Astrocyte of the cerebellum (primary cell): ENCODE measurements at regions not wholly inside any gene's neighbourhood (a gene's known extent, or its start where the extent isn't known, plus 50 kb on each side); places are given as distances from the start of the nearest gene placed in this dataset.
"Not testable (repeated sequence)": the region's sequence is repeated elsewhere in the genome, so short reads cannot be mapped to it uniquely, and the experiment has no call there.

Source experiments
- DNase-seq: peaks from one replicate; pipeline ENCODE4 v3.0.0-alpha.2; 2011; ENCODE audit warnings: low read depth
- H3K4me3 ChIP-seq: 2 replicates; pipeline ENCODE4 v1.5.1; 2011; ENCODE audit warnings: mild to moderate bottlenecking, low read depth, low read length, moderate library complexity
- in situ Hi-C: cut with HindIII; loops from 2 replicates; pipeline ENCODE4 v1.10.0; 2017; ENCODE audit warnings: low sequenced_read_pairs
- TF ChIP-seq, protein P1 (sequence below): IDR thresholded peaks from 2 replicates; pipeline ENCODE4 v1.5.1; 2012; ENCODE audit warnings: low read length, low read depth, moderate library complexity, mild to moderate bottlenecking; ENCODE audit errors: missing control alignments

DNA sequence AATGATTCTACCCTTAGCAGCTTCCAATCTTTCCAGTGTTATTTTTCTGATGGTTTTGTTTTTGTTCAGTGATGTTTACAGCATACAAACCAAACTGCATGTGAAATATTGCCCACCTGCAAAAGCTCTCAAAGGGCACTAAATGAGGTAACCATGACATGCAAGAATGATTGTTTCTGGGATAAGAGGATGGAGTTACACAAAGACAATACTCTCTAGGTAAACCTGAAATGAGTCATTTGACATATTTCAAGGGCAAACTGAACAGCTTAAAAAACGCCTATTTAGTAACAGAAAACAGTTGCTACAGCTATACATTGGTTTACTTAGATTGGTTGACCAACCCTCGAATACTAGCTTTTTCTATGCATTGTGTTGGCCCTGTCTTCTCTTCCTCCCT, 481.7 kb downstream of the ZPLD1 start:
- TF ChIP-seq, protein P1, sequence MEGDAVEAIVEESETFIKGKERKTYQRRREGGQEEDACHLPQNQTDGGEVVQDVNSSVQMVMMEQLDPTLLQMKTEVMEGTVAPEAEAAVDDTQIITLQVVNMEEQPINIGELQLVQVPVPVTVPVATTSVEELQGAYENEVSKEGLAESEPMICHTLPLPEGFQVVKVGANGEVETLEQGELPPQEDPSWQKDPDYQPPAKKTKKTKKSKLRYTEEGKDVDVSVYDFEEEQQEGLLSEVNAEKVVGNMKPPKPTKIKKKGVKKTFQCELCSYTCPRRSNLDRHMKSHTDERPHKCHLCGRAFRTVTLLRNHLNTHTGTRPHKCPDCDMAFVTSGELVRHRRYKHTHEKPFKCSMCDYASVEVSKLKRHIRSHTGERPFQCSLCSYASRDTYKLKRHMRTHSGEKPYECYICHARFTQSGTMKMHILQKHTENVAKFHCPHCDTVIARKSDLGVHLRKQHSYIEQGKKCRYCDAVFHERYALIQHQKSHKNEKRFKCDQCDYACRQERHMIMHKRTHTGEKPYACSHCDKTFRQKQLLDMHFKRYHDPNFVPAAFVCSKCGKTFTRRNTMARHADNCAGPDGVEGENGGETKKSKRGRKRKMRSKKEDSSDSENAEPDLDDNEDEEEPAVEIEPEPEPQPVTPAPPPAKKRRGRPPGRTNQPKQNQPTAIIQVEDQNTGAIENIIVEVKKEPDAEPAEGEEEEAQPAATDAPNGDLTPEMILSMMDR: no peak
- in situ Hi-C loops: no loop called here
- no peak for DNase-seq
- H3K4me3 ChIP-seq: no peak overlapping the region

GRCh38 chr3:102926618-102927017, 491.8 kb downstream of the ZPLD1 start:
- H3K4me3 ChIP-seq: no peak overlapping the region
- in situ Hi-C loops: no loop called here
- TF ChIP-seq, protein P1: no peak
- DNase-seq: no peak

- no peak overlapping the region for H3K4me3 ChIP-seq
- no peak for DNase-seq
- TF ChIP-seq, protein P1: no peak
- in situ Hi-C loops: no loop called here
Observed at GRCh38 chr3:102933377-102933776, 498.6 kb downstream of the ZPLD1 start.

GRCh38 chr3:102936511-102937045, 501.8 kb downstream of the ZPLD1 start:
- H3K4me3 ChIP-seq: no peak overlapping the region
- TF ChIP-seq, protein P1: no peak
- in situ Hi-C loops: no loop called here
- DNase-seq: peak; percentile 42

GRCh38 chr3:102941786-102942185, 507.0 kb downstream of the ZPLD1 start:
- no peak overlapping the region for H3K4me3 ChIP-seq
- TF ChIP-seq, protein P1: no peak
- in situ Hi-C loops: no loop called here
- DNase-seq: no peak

GRCh38 chr3:102946445-102946844, 511.6 kb downstream of the ZPLD1 start:
- DNase-seq, H3K4me3 ChIP-seq, in situ Hi-C loops: not testable (repeated sequence)

GRCh38 chr3:102972350-102972749, 537.5 kb downstream of the ZPLD1 start:
- TF ChIP-seq, protein P1: no peak
- no peak overlapping the region for H3K4me3 ChIP-seq
- peak; percentile 8 for DNase-seq
- in situ Hi-C loops: no loop called here
